Esophagus squamous epithelium (tissue), 4 donors: ENCODE measurements at regions not wholly inside any gene's neighbourhood (a gene's known extent, or its start where the extent isn't known, plus 50 kb on each side); places are given as distances from the start of the nearest gene placed in this dataset.

ENCODE experiments used
- POLR2A ChIP-seq, 4 donors: fragments of 450-650 bp; IDR thresholded peaks; one replicate each; pipeline ENCODE4 v1.6.1; 2017; ENCODE audit warnings: antibody characterized with exemption in 4 of 4, mild to moderate bottlenecking in 4 of 4, moderate library complexity in 3 of 4
- TF ChIP-seq, protein P1 (sequence below), 6 experiments: fragments of 450-650 bp in 4 of 6; fragments of 200-600 bp in 2 of 6; sonication (generic) in 2 of 6; IDR thresholded peaks; one replicate each; pipeline ENCODE4 v1.5.1; 2016 to 2019; ENCODE audit warnings: antibody characterized with exemption in 6 of 6, mild to moderate bottlenecking in 4 of 6, moderate library complexity in 4 of 6

DNA sequence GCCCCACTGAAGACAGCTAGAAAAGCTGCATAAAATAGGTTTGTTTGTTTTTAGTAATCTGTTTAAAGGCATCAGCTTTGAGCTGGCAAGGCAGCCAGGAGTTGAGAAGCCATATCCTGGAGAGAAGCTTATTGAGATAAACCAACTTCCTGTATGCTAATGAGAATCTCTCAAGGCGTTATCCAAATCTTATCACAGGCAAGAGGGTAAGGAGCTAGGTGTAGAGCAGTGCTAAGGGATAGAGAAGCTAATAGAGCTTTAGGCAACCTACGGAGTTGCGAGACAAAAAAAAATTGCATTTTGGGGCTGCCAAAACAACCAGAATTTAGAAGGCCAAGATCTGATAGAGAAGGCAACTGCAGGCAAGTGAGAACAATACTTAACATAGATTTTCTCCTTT is 641.6 kb downstream of the SH2D4B start:
- TF ChIP-seq, protein P1, sequence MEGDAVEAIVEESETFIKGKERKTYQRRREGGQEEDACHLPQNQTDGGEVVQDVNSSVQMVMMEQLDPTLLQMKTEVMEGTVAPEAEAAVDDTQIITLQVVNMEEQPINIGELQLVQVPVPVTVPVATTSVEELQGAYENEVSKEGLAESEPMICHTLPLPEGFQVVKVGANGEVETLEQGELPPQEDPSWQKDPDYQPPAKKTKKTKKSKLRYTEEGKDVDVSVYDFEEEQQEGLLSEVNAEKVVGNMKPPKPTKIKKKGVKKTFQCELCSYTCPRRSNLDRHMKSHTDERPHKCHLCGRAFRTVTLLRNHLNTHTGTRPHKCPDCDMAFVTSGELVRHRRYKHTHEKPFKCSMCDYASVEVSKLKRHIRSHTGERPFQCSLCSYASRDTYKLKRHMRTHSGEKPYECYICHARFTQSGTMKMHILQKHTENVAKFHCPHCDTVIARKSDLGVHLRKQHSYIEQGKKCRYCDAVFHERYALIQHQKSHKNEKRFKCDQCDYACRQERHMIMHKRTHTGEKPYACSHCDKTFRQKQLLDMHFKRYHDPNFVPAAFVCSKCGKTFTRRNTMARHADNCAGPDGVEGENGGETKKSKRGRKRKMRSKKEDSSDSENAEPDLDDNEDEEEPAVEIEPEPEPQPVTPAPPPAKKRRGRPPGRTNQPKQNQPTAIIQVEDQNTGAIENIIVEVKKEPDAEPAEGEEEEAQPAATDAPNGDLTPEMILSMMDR (IDR thresholded peaks at IDR 0.05): no peak
- no peak for TF ChIP-seq POLR2A (IDR thresholded peaks at IDR 0.05)
